HepG2 (cell line): ENCODE measurements at regions not wholly inside any gene's neighbourhood (a gene's known extent, or its start where the extent isn't known, plus 50 kb on each side); places are given as distances from the start of the nearest gene placed in this dataset.

Source experiments
- ATAC-seq: fragments of 200-7000 bp; cut with Tn5 transposase; 3 replicates; pipeline ENCODE4 v1.9.1; 2020; ENCODE audit warnings: mild to moderate bottlenecking, moderate library complexity
- BruUV-seq: library from RNA; stranded (reverse); fragments of 400-500 nt; replicated peaks from 2 replicates; lab custom pipeline; 2021; lab: Mats Ljungman, UMichigan
- CTCF ChIA-PET: fragments of 300-600 bp; formaldehyde crosslinking; extraction: SDS; loops from one replicate; lab custom pipeline; 2021; ENCODE audit warnings: low total read pairs, inconsistent platforms, low intra/inter-chr PET ratio; lab: Yijun Ruan, JAX
- POLR2A ChIA-PET: fragments of 350-600 bp; sonication (Branson Sonifier 250); formaldehyde crosslinking; loops from one replicate; lab custom pipeline; 2020; ENCODE audit warnings: antibody characterized with exemption, inconsistent platforms; lab: Yijun Ruan, JAX
- DNase-seq: peaks from one replicate; pipeline ENCODE4 v3.0.0-alpha.2; 2015; ENCODE audit warnings: low spot score
- FAIRE-seq: peaks from 3 replicates; lab custom pipeline; 2011; peaks lifted over from hg19 to GRCh38; lab: Jason Lieb, UNC
- H2AFZ ChIP-seq: one replicate; pipeline ENCODE4 v1.6.1; 2011; ENCODE audit warnings: low read length, inconsistent platforms
- H3K27ac ChIP-seq: fragments of 300-600 bp; 3 replicates; pipeline ENCODE4 v1.8.0; 2011; ENCODE audit warnings: mixed run types, mild to moderate bottlenecking, mixed read lengths, low read length, inconsistent platforms; ENCODE audit not compliant: insufficient read depth; ENCODE audit errors: extremely low read length
- H3K27me3 ChIP-seq, 2 experiments: fragments of 200-600 bp in 1 of 2; 2 replicates in 1 of 2; 3 replicates in 1 of 2; pipeline versions ENCODE4 v1.6.0 to v1.8.0; 2011; ENCODE audit warnings: low read length in 2 of 2, mild to moderate bottlenecking in 2 of 2, moderate library complexity in 2 of 2, inconsistent platforms in 1 of 2; ENCODE audit not compliant: insufficient read depth in 2 of 2, control insufficient read depth in 1 of 2
- H3K36me3 ChIP-seq, 2 experiments: fragments of 200-600 bp in 1 of 2; replicated peaks in 1 of 2; 2 replicates in 1 of 2; 3 replicates in 1 of 2; pipeline versions ENCODE4 v1.5.1 to v1.8.0; 2011; ENCODE audit warnings: low read length in 2 of 2, inconsistent platforms in 1 of 2; ENCODE audit not compliant: insufficient read depth in 2 of 2, control insufficient read depth in 1 of 2
- H3K4me1 ChIP-seq: 2 replicates; pipeline ENCODE4 v1.5.1; 2012; ENCODE audit warnings: low read length, inconsistent platforms; ENCODE audit not compliant: insufficient read depth
- H3K4me2 ChIP-seq: 2 replicates; pipeline ENCODE4 v1.6.0; 2011; ENCODE audit warnings: low read depth, low read length, inconsistent platforms
- H3K4me3 ChIP-seq, 3 experiments: fragments of 200-600 bp in 1 of 3; sonication (generic), shearing (Covaris generic) in 1 of 3; replicated peaks in 1 of 3; 2 replicates each; pipeline ENCODE4 v1.5.1; 2011 to 2016; ENCODE audit warnings: low read length in 3 of 3, inconsistent platforms in 2 of 3, low read depth in 2 of 3, mild to moderate bottlenecking in 2 of 3, control low read depth in 1 of 3, mixed read lengths in 1 of 3; ENCODE audit not compliant: insufficient read depth in 1 of 3
- H3K79me2 ChIP-seq: one replicate; pipeline ENCODE4 v1.6.1; 2011; ENCODE audit warnings: low read length, inconsistent platforms; ENCODE audit not compliant: insufficient read depth
- H3K9ac ChIP-seq: 2 replicates; pipeline ENCODE4 v1.6.0; 2011; ENCODE audit warnings: mild to moderate bottlenecking, low read depth, low read length, inconsistent platforms; ENCODE audit not compliant: insufficient read depth
- H3K9me3 ChIP-seq: 2 replicates; pipeline ENCODE4 v1.5.1; 2012; ENCODE audit warnings: mild to moderate bottlenecking, low read length
- H4K20me1 ChIP-seq: 2 replicates; pipeline ENCODE4 v1.6.0; 2011; ENCODE audit warnings: inconsistent platforms, mild to moderate bottlenecking, low read length, moderate library complexity; ENCODE audit not compliant: insufficient read depth
- EHMT2 ChIP-seq: fragments of 200-600 bp; sonication (generic); IDR thresholded peaks from 2 replicates; pipeline ENCODE4 v1.7.0; 2017; ENCODE audit warnings: antibody characterized with exemption, low read depth, low read length, borderline replicate concordance
- EP300 ChIP-seq, 3 experiments: sonication (generic) in 1 of 3; formaldehyde crosslinking in 1 of 3; IDR thresholded peaks; 2 replicates each; pipeline versions ENCODE4 v1.5.1 to v1.6.1; 2011 to 2020; ENCODE audit warnings: low read depth in 2 of 3, low read length in 2 of 3, borderline replicate concordance in 1 of 3, improper control_type of control experiment in 1 of 3, mild to moderate bottlenecking in 1 of 3, missing genetic modification reagents in 1 of 3, moderate library complexity in 1 of 3
- HHEX ChIP-seq: IDR thresholded peaks from 2 replicates; pipeline ENCODE4 v1.6.1; 2016; ENCODE audit warnings: control low read depth
- JUND ChIP-seq: sonication (generic); formaldehyde crosslinking; IDR thresholded peaks from 2 replicates; pipeline ENCODE4 v1.8.0; 2022; ENCODE audit warnings: mild to moderate bottlenecking, missing genetic modification reagents
- MED1 ChIP-seq: sonication (generic); formaldehyde crosslinking; IDR thresholded peaks from 2 replicates; pipeline ENCODE4 v1.4.0; 2020; ENCODE audit warnings: missing genetic modification reagents
- PHF21A ChIP-seq: sonication (generic); formaldehyde crosslinking; IDR thresholded peaks from 2 replicates; pipeline ENCODE4 v1.5.0; 2020; ENCODE audit warnings: mild to moderate bottlenecking, missing genetic modification reagents
- TRIM24 ChIP-seq: sonication (generic); formaldehyde crosslinking; IDR thresholded peaks from 2 replicates; pipeline ENCODE4 v1.8.0; 2022; ENCODE audit warnings: mild to moderate bottlenecking, missing genetic modification reagents
- TSC22D2 ChIP-seq: sonication (generic); formaldehyde crosslinking; IDR thresholded peaks from 2 replicates; pipeline ENCODE4 v1.5.1; 2020; ENCODE audit warnings: missing genetic modification reagents, mild to moderate bottlenecking, borderline replicate concordance
- YEATS4 ChIP-seq: sonication (generic); formaldehyde crosslinking; IDR thresholded peaks from 2 replicates; pipeline ENCODE4 v1.4.0; 2020; ENCODE audit warnings: missing genetic modification reagents, borderline replicate concordance
- ZNF484 ChIP-seq: sonication (generic); formaldehyde crosslinking; IDR thresholded peaks from 2 replicates; pipeline ENCODE4 v1.5.1; 2020; ENCODE audit warnings: mild to moderate bottlenecking, low read depth, missing genetic modification reagents, borderline replicate concordance
- ZNF709 ChIP-seq: sonication (generic); formaldehyde crosslinking; IDR thresholded peaks from 2 replicates; pipeline ENCODE4 v1.5.0; 2020; ENCODE audit warnings: mild to moderate bottlenecking, missing genetic modification reagents
- ZNF75D ChIP-seq: sonication (generic); formaldehyde crosslinking; IDR thresholded peaks from 2 replicates; pipeline ENCODE4 v1.8.1; 2023; ENCODE audit warnings: missing genetic modification reagents, mild to moderate bottlenecking, borderline replicate concordance
- WGBS: methylation state at CpG from one replicate; pipeline ENCODE4 v1.1.6; 2017; ENCODE audit warnings: low lambda C conversion rate; 5-methylcytosine and 5-hydroxymethylcytosine counted together
- in situ Hi-C: cut with HindIII; loops from 2 replicates; pipeline ENCODE4 v1.10.0; 2017; ENCODE audit warnings: low pct_unique_long_range_greater_than_20kb; ENCODE audit not compliant: extremely low pct_ligation_motif_present
- intact Hi-C: fragments of 100-400 bp; cut with micrococcal nuclease; formaldehyde crosslinking; loops from one replicate; pipeline ENCODE4 v1.10.0; 2022; ENCODE audit not compliant: unreplicated experiment
- TF ChIP-seq, protein P1 (sequence below): sonication (generic); formaldehyde crosslinking; IDR thresholded peaks from 2 replicates; pipeline ENCODE4 v1.4.0; 2020; ENCODE audit warnings: missing genetic modification reagents

GRCh38 chr18:39746201-39746600 lies 2180.6 kb upstream of the CELF4 start:
- in situ Hi-C loops (no loop called here), intact Hi-C loops (no loop called here)
- H4K20me1 ChIP-seq = no peaks in the 10 kb centered on the region
- ChIA-PET POLR2A (no interaction called here), CTCF (no interaction called here)
- DNase-seq (no peak), ATAC-seq (no peak), FAIRE-seq (no peak)
- no peak overlapping the region for H3K9ac ChIP-seq
- H3K27me3 ChIP-seq = no peaks in the 10 kb centered on the region
- WGBS = 95% methylated on average over 4 of the region's 4 CpGs
- no peak overlapping the region for H3K27ac ChIP-seq
- H3K4me1 ChIP-seq = no peaks in the 10 kb centered on the region
- BruUV-seq = no TSS peak
- no peak overlapping the region for H3K4me3 ChIP-seq
- H3K79me2 ChIP-seq = no peaks in the 10 kb centered on the region
- peaks cover 0 to 6% of the 10 kb centered on the region in 2 experiments; a peak in 2 of 5 replicates for H3K36me3 ChIP-seq
- peaks cover 8% of the 10 kb centered on the region for H3K9me3 ChIP-seq
- H2AFZ ChIP-seq = no peak overlapping the region
- no peak overlapping the region for H3K4me2 ChIP-seq
- TF ChIP-seq, protein P1, sequence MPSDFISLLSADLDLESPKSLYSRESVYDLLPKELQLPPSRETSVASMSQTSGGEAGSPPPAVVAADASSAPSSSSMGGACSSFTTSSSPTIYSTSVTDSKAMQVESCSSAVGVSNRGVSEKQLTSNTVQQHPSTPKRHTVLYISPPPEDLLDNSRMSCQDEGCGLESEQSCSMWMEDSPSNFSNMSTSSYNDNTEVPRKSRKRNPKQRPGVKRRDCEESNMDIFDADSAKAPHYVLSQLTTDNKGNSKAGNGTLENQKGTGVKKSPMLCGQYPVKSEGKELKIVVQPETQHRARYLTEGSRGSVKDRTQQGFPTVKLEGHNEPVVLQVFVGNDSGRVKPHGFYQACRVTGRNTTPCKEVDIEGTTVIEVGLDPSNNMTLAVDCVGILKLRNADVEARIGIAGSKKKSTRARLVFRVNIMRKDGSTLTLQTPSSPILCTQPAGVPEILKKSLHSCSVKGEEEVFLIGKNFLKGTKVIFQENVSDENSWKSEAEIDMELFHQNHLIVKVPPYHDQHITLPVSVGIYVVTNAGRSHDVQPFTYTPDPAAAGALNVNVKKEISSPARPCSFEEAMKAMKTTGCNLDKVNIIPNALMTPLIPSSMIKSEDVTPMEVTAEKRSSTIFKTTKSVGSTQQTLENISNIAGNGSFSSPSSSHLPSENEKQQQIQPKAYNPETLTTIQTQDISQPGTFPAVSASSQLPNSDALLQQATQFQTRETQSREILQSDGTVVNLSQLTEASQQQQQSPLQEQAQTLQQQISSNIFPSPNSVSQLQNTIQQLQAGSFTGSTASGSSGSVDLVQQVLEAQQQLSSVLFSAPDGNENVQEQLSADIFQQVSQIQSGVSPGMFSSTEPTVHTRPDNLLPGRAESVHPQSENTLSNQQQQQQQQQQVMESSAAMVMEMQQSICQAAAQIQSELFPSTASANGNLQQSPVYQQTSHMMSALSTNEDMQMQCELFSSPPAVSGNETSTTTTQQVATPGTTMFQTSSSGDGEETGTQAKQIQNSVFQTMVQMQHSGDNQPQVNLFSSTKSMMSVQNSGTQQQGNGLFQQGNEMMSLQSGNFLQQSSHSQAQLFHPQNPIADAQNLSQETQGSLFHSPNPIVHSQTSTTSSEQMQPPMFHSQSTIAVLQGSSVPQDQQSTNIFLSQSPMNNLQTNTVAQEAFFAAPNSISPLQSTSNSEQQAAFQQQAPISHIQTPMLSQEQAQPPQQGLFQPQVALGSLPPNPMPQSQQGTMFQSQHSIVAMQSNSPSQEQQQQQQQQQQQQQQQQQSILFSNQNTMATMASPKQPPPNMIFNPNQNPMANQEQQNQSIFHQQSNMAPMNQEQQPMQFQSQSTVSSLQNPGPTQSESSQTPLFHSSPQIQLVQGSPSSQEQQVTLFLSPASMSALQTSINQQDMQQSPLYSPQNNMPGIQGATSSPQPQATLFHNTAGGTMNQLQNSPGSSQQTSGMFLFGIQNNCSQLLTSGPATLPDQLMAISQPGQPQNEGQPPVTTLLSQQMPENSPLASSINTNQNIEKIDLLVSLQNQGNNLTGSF = no peak
- TF ChIP-seq ZNF75D (CRISPR knock-in tag) (no peak), ZNF484 (CRISPR knock-in tag) (no peak), MED1 (CRISPR knock-in tag) (no peak), JUND (no peak), EP300 (IDR thresholded peaks at IDR 0.05; ENCODE audit: low read depth in 2 of 2, low read length in 2 of 2) (no peak), EP300 (CRISPR knock-in tag; IDR thresholded peaks at IDR 0.05; ENCODE audit: borderline replicate concordance) (no peak), PHF21A (CRISPR knock-in tag) (no peak), TRIM24 (no peak), TSC22D2 (CRISPR knock-in tag) (no peak), HHEX (CRISPR knock-in tag) (no peak), ZNF709 (CRISPR knock-in tag) (no peak), YEATS4 (no peak), EHMT2 (no peak)
